A549 (cell line): ENCODE measurements at regions not wholly inside any gene's neighbourhood (a gene's known extent, or its start where the extent isn't known, plus 50 kb on each side); places are given as distances from the start of the nearest gene placed in this dataset.

Experiments
- ATAC-seq, 2 experiments: fragments of 200-7000 bp in 1 of 2; fragments of >200 bp in 1 of 2; cut with Nextera tagmentation in 1 of 2; cut with Tn5 transposase in 1 of 2; 3 replicates each; pipeline versions ENCODE4 v1.8.0 to v1.9.1; 2018 to 2020; ENCODE audit warnings: mild to moderate bottlenecking in 1 of 2, moderate library complexity in 1 of 2
- CTCF ChIA-PET: fragments of 300-600 bp; sonication (Branson Sonifier 250); formaldehyde crosslinking; extraction: SDS; loops from one replicate; lab custom pipeline; 2021; ENCODE audit warnings: antibody characterized with exemption, inconsistent platforms; lab: Yijun Ruan, JAX
- POLR2A ChIA-PET: fragments of 350-600 bp; formaldehyde crosslinking; extraction: SDS; loops from one replicate; lab custom pipeline; 2021; ENCODE audit warnings: antibody characterized with exemption, inconsistent platforms; lab: Yijun Ruan, JAX
- DNase-seq, 2 experiments: peaks; one replicate each; pipeline versions ENCODE4 v3.0.0 to v3.0.0-alpha.2; 2011 to 2016; ENCODE audit warnings: low read depth in 1 of 2, low spot score in 1 of 2
- FAIRE-seq: peaks from 2 replicates; lab custom pipeline; 2011; peaks lifted over from hg19 to GRCh38; lab: Jason Lieb, UNC
- H3K27ac ChIP-seq, 2 experiments: fragments of >200 bp; sonication (Bioruptor Twin); formaldehyde crosslinking; 3 replicates each; pipeline ENCODE4 v1.5.1; 2016 to 2017
- H3K4me1 ChIP-seq: fragments of >200 bp; sonication (Bioruptor Twin); formaldehyde crosslinking; 3 replicates; pipeline ENCODE4 v1.6.1; 2016
- H3K4me2 ChIP-seq: fragments of >200 bp; sonication (Bioruptor Twin); formaldehyde crosslinking; 3 replicates; pipeline ENCODE4 v1.6.1; 2016
- H3K4me3 ChIP-seq: fragments of >200 bp; sonication (Bioruptor Twin); formaldehyde crosslinking; 3 replicates; pipeline ENCODE4 v1.5.1; 2016
- H3K9me3 ChIP-seq: fragments of >200 bp; sonication (Bioruptor Twin); formaldehyde crosslinking; 3 replicates; pipeline ENCODE4 v1.6.1; 2016
- CBX8 ChIP-seq: fragments of 200-600 bp; sonication (generic); IDR thresholded peaks from 2 replicates; pipeline ENCODE4 v1.6.1; 2016
- CHD2 ChIP-seq: fragments of 150-350 bp; IDR thresholded peaks from 2 replicates; pipeline ENCODE4 v1.6.1; 2014; ENCODE audit warnings: low read length; ENCODE audit not compliant: partially characterized antibody
- CHD4 ChIP-seq: fragments of 200-600 bp; sonication (generic); IDR thresholded peaks from 2 replicates; pipeline ENCODE4 v1.6.1; 2016; ENCODE audit warnings: antibody characterized with exemption, mild to moderate bottlenecking, borderline replicate concordance
- CTCF ChIP-seq: fragments of >200 bp; sonication (Bioruptor Twin); formaldehyde crosslinking; IDR thresholded peaks from 3 replicates; pipeline ENCODE4 v1.5.1; 2016
- E2F6 ChIP-seq: IDR thresholded peaks from 2 replicates; pipeline ENCODE4 v1.6.1; 2012; ENCODE audit warnings: low read depth, borderline replicate concordance
- ELK1 ChIP-seq: fragments of 150-350 bp; IDR thresholded peaks from 2 replicates; pipeline ENCODE4 v1.6.1; 2014; ENCODE audit warnings: low read depth, mild to moderate bottlenecking, low read length
- GATA3 ChIP-seq: IDR thresholded peaks from 2 replicates; pipeline ENCODE4 v1.6.1; 2012; ENCODE audit warnings: borderline replicate concordance
- HEYL ChIP-seq: fragments of 250-450 bp; sonication (Bioruptor Pico); IDR thresholded peaks from 2 replicates; pipeline ENCODE4 v1.8.0; 2021; ENCODE audit warnings: mild to moderate bottlenecking, moderate library complexity
- HOXA7 ChIP-seq: fragments of 250-450 bp; sonication (Bioruptor Pico); IDR thresholded peaks from 2 replicates; pipeline ENCODE4 v1.5.0; 2020; ENCODE audit warnings: mild to moderate bottlenecking, moderate library complexity
- HOXB13 ChIP-seq: fragments of 250-450 bp; sonication (Bioruptor Pico); IDR thresholded peaks from 2 replicates; pipeline ENCODE4 v1.5.0; 2020; ENCODE audit warnings: low read depth, mild to moderate bottlenecking, moderate library complexity
- MAZ ChIP-seq: fragments of 150-350 bp; IDR thresholded peaks from 2 replicates; pipeline ENCODE4 v1.6.1; 2014; ENCODE audit warnings: antibody characterized with exemption, low read depth, low read length, borderline replicate concordance
- MYC ChIP-seq: IDR thresholded peaks from 2 replicates; pipeline ENCODE4 v1.6.1; 2012; ENCODE audit warnings: mild to moderate bottlenecking, inconsistent platforms, low read length, improper control_type of control experiment, borderline replicate concordance
- NPAS2 ChIP-seq: fragments of 250-450 bp; sonication (Bioruptor Pico); IDR thresholded peaks from 2 replicates; pipeline ENCODE4 v1.8.0; 2022; ENCODE audit warnings: mild to moderate bottlenecking, moderate library complexity, borderline replicate concordance
- PBX3 ChIP-seq: IDR thresholded peaks from 2 replicates; pipeline ENCODE4 v1.6.1; 2012
- POLR2A ChIP-seq: IDR thresholded peaks from 2 replicates; pipeline ENCODE4 v1.6.1; 2012; ENCODE audit warnings: mild to moderate bottlenecking, low read length
- RAD21 ChIP-seq, 2 experiments: fragments of >200 bp in 1 of 2; sonication (Bioruptor Twin) in 1 of 2; formaldehyde crosslinking in 1 of 2; IDR thresholded peaks in 1 of 2; conservative IDR thresholded peaks in 1 of 2; 2 replicates in 1 of 2; 3 replicates in 1 of 2; pipeline ENCODE4 v1.6.1; 2012 to 2018; ENCODE audit warnings: inconsistent platforms in 1 of 2
- RCOR1 ChIP-seq: fragments of 150-350 bp; IDR thresholded peaks from 2 replicates; pipeline ENCODE4 v1.6.1; 2014; ENCODE audit warnings: antibody characterized with exemption, low read length, low read depth
- RNF2 ChIP-seq: fragments of 200-600 bp; sonication (generic); IDR thresholded peaks from 2 replicates; pipeline ENCODE4 v1.6.1; 2016; ENCODE audit warnings: low read depth, mild to moderate bottlenecking, antibody characterized with exemption, moderate library complexity, borderline replicate concordance
- SMC3 ChIP-seq: fragments of >200 bp; sonication (Bioruptor Twin); formaldehyde crosslinking; IDR thresholded peaks from 3 replicates; pipeline ENCODE4 v1.6.1; 2018; ENCODE audit warnings: inconsistent platforms
- ZC3H11A ChIP-seq: fragments of 450-650 bp; IDR thresholded peaks from 2 replicates; pipeline ENCODE4 v1.6.1; 2014; ENCODE audit warnings: antibody characterized with exemption, mild to moderate bottlenecking
- ZFP36 ChIP-seq: fragments of 450-650 bp; IDR thresholded peaks from 2 replicates; pipeline ENCODE4 v1.6.1; 2014; ENCODE audit warnings: borderline replicate concordance; ENCODE audit not compliant: partially characterized antibody
- WGBS: methylation state at CpG from one replicate; pipeline ENCODE4 v1.1.6; 2017; ENCODE audit errors: missing lambda C conversion rate; 5-methylcytosine and 5-hydroxymethylcytosine counted together

GRCh38 chr3:94234177-94234788 lies 171.4 kb downstream of the NSUN3 start:
- TF ChIP-seq ELK1 (no peak), CTCF (peak; percentile 59), SMC3 (0 out of 3 replicates have a peak, but pooled peaks have one; percentile 26), RAD21 (conservative IDR thresholded peaks at IDR 0.05 in 1 of 2, IDR thresholded peaks at IDR 0.05 in 1 of 2) (peak; percentile 53 to 61)
- TF ChIP-seq, all 56 proteins: peak for 3
- no peaks in the 10 kb centered on the region for H3K9me3 ChIP-seq
- peak in 1 of 2 experiments; percentile 87; a peak in 3 of 6 replicates for ATAC-seq
- H3K4me3 ChIP-seq = no peak overlapping the region
- no peak overlapping the region for H3K4me2 ChIP-seq
- POLR2A ChIA-PET = no interaction called here
- CTCF ChIA-PET = interaction anchor here (0.5 to 2.5 kb wide), 17 partner anchors 10 to 158 kb away, joined by 3 to 16 read pairs (median 3); no protein-coding TSS in a partner anchor
- DNase-seq = peak; percentile 36 to 60
- WGBS = 16% methylated on average over 4 of the region's 4 CpGs
- no peaks in the 10 kb centered on the region for H3K4me1 ChIP-seq
- no peak overlapping the region for H3K27ac ChIP-seq
- no peak for FAIRE-seq

- CTCF ChIA-PET = interaction anchor here (0.5 to 2.0 kb wide), 2 partner anchors 8 to 618 kb away, joined by 3 to 6 read pairs; no protein-coding TSS in a partner anchor
- POLR2A ChIA-PET = no interaction called here
- ATAC-seq (no peak), DNase-seq (no peak), FAIRE-seq (no peak)
- Histone ChIP-seq H3K9me3 (no peaks in the 10 kb centered on the region), H3K4me2 (no peak overlapping the region), H3K4me1 (no peaks in the 10 kb centered on the region), H3K4me3 (no peak overlapping the region), H3K27ac (no peak overlapping the region)
- whole genome bisulfite sequencing = 17% methylated on average over 3 of the region's 3 CpGs
- no peak for TF ChIP-seq NPAS2 (CRISPR knock-in tag)
- TF ChIP-seq ZFP36 = no peak
- no peak for TF ChIP-seq MYC
- TF ChIP-seq CHD4 = no peak
- no peak for TF ChIP-seq RCOR1
- no peak for TF ChIP-seq RNF2
- no peak for TF ChIP-seq HOXA7 (CRISPR knock-in tag)
- TF ChIP-seq GATA3 = no peak
- no peak for TF ChIP-seq ZC3H11A
- TF ChIP-seq E2F6 = no peak
- TF ChIP-seq HOXB13 = no peak
- TF ChIP-seq PBX3 = no peak
- no peak for TF ChIP-seq MAZ
- TF ChIP-seq CHD2 = no peak
These were observed 179.1 kb downstream of the NSUN3 start for GRCh38 chr3:94241986-94242385.

GRCh38 chr3:94246171-94246570 lies 183.3 kb downstream of the NSUN3 start:
- TF ChIP-seq HEYL (CRISPR knock-in tag) (no peak), CBX8 (no peak), POLR2A (no peak)
- TF ChIP-seq, all 56 proteins: peak for 0
- Histone ChIP-seq H3K4me3 (no peak overlapping the region), H3K9me3 (no peaks in the 10 kb centered on the region), H3K4me2 (no peak overlapping the region), H3K27ac (no peak overlapping the region), H3K4me1 (no peaks in the 10 kb centered on the region)
- 18% methylated on average over 4 of the region's 4 CpGs for WGBS
- no peak for DNase-seq
- CTCF ChIA-PET = interaction anchor here (1.1 kb wide), 1 partner anchor 12 kb away, joined by 4 read pairs; no protein-coding TSS in a partner anchor
- ATAC-seq = no peak
- no peak for FAIRE-seq
- POLR2A ChIA-PET = no interaction called here
